GM20000 (cell line): ENCODE measurements at regions not wholly inside any gene's neighbourhood (a gene's known extent, or its start where the extent isn't known, plus 50 kb on each side); places are given as distances from the start of the nearest gene placed in this dataset.

Experiments used
- DNase-seq: peaks from one replicate; pipeline ENCODE4 v3.0.0; 2012; ENCODE audit warnings: low spot score
- CTCF ChIP-seq: IDR thresholded peaks from 2 replicates; pipeline ENCODE4 v1.5.1; 2012; ENCODE audit warnings: mild to moderate bottlenecking, control low read depth; ENCODE audit errors: extremely low read depth, missing control alignments

- no peak for TF ChIP-seq CTCF
- no peak for DNase-seq
These were observed 412.9 kb upstream of the SALL3 start for GRCh38 chr18:78566720-78567119.

GRCh38 chr18:78571063-78571785, 408.4 kb upstream of the SALL3 start:
- TF ChIP-seq CTCF, result no peak
- no peak for DNase-seq

GRCh38 chr18:78571831-78572347, 407.7 kb upstream of the SALL3 start:
- no peak for DNase-seq
- TF ChIP-seq CTCF, result no peak

GRCh38 chr18:78573773-78574172, 405.8 kb upstream of the SALL3 start:
- TF ChIP-seq CTCF, result no peak
- no peak for DNase-seq

GRCh38 chr18:78576967-78577366, 402.7 kb upstream of the SALL3 start:
- DNase-seq, result no peak
- no peak for TF ChIP-seq CTCF

GRCh38 chr18:78579449-78579848, 400.2 kb upstream of the SALL3 start:
- DNase-seq, result no peak
- TF ChIP-seq CTCF, result no peak

- no peak for DNase-seq
- TF ChIP-seq CTCF, result no peak
These were observed 399.6 kb upstream of the SALL3 start for GRCh38 chr18:78579854-78580577.
